Motor neuron (in vitro differentiated cells): ENCODE measurements at regions not wholly inside any gene's neighbourhood (a gene's known extent, or its start where the extent isn't known, plus 50 kb on each side); places are given as distances from the start of the nearest gene placed in this dataset.

ENCODE experiments used
- ATAC-seq, 8 experiments: fragments of 200-7000 bp; cut with Tn5 transposase; replicated peaks in 6 of 8; 2 replicates each; pipeline ENCODE4 v1.8.0; 2021; ENCODE audit warnings: mild to moderate bottlenecking in 8 of 8, moderate library complexity in 8 of 8
- H3K27ac ChIP-seq, 2 donors: fragments of 250-450 bp; sonication (Bioruptor Pico); 2 replicates each; pipeline ENCODE4 v1.9.0; 2021; ENCODE audit warnings: antibody characterized with exemption in 2 of 2, mild to moderate bottlenecking in 2 of 2, moderate library complexity in 1 of 2
- H3K4me1 ChIP-seq, 2 donors: fragments of 250-450 bp; sonication (Bioruptor Pico); replicated peaks in 1 of 2; 2 replicates each; pipeline ENCODE4 v1.6.1; 2021; ENCODE audit warnings: antibody characterized with exemption in 2 of 2, mild to moderate bottlenecking in 2 of 2, moderate library complexity in 1 of 2
- H3K4me3 ChIP-seq, 5 donors: fragments of 250-450 bp; sonication (Bioruptor Pico); 2 replicates each; pipeline ENCODE4 v1.9.0; 2021; ENCODE audit warnings: antibody characterized with exemption in 5 of 5, mild to moderate bottlenecking in 5 of 5, moderate library complexity in 4 of 5
- WGBS, 10 experiments: fragments of 450-650 bp; shearing (Covaris generic); methylation state at CpG; one replicate each; pipeline ENCODE4 v1.0.0; 2022; 5-methylcytosine and 5-hydroxymethylcytosine counted together
- in situ Hi-C, 9 experiments: fragments of 400-800 bp; cut with MboI; loops; one replicate each; pipeline ENCODE4 v1.15.0; 2021; ENCODE audit warnings: low sequenced_read_pairs in 9 of 9, low pct_unique_long_range_greater_than_20kb in 2 of 9; ENCODE audit not compliant: unreplicated experiment in 9 of 9

DNA sequence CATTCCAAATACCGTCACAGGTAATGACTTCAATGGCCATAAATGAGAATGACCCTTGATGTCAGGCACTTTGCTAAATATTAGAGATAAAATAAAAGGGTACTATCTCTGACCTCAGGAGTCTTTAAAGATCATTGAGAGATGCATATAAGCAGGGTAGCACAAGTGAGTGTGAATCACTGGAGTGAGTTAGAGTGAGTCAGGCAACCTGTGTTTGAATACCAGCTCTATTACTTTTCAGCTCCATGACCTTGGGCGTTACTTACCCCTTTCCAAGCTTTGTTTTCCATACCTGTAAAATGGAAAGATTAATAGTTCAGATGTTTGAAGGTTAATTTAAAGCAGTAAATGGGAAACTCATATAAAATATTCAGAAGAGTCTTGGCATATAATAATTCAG, 1058.0 kb upstream of the ADGRL4 start:
- Histone ChIP-seq H3K4me3 (no peak overlapping the region), H3K27ac (no peak overlapping the region), H3K4me1 (peaks cover 0 to 8% of the 10 kb centered on the region in 2 donors)
- in situ Hi-C loops, result no loop called here
- no peak for ATAC-seq
- 38 to 100% (median 89%) methylated on average over 1 to 2 of the region's 2 CpGs; no CpG with 5 or more reads in 1 of the 10 experiments for WGBS, 10 experiments

DNA sequence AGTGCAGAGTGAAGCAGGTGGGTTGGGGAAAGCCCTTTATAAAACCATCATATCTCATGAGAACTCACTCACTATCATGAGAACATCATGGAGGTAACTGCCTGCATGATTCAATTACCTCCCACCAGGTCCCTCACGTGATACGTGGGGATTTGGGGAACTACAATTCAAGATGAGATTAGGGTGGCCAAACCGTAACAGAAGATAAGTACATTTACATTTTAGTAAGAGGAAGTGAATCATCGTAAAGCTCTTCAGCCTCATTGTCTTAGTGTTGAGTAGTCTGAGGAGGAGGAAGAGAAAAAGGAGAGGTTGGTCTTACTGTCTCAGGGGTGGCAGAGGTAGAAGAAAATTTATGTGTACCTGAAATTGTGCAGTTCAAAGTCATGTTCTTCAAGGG, 1053.4 kb upstream of the ADGRL4 start:
- Histone ChIP-seq H3K27ac (no peak overlapping the region), H3K4me3 (no peak overlapping the region), H3K4me1 (no peaks in the 10 kb centered on the region)
- WGBS, 10 experiments, result 50 to 100% (median 90%) methylated on average over 1 to 4 of the region's 4 CpGs; no CpG with 5 or more reads in 1 of the 10 experiments
- no peak for ATAC-seq
- in situ Hi-C loops, result no loop called here

DNA sequence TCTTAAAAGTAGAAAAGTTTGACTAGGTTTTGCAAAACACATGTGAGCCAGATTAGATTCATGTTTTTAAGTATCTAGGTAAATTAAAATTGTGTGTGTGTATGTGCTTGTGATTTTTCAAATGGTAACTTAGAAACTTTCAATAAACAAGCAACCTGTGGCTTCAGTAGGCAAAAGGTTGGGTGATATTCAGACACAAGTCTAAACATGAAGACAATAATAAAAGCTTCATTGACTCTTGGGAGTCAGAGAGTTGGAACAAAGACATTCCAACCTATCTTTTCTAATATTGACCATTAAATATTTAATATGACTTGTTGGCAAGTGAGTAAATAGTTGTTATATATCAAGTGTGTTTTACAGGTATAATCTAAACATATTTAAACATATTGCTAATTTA, 1049.6 kb upstream of the ADGRL4 start:
- no peak for ATAC-seq
- no peaks in the 10 kb centered on the region for H3K4me1 ChIP-seq

DNA sequence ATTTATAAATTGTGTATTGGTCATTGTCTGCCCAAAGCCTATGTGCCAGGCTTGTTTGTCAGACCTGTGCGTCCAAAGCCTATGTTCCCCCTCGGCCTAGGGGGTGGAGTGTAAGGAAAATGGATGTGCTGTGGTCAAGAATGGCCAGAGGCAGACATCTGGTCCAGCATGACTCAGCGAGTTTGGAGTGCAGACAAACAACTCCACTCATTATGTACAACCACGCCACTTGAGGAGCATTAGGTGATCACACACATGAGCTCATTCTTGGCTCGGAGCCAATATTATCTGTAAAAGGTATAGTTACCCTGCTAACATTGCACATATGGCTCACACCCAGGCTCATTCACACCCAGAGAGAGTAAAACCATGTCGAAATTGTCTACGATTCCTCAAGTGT, 1047.6 kb upstream of the ADGRL4 start:
- Histone ChIP-seq H3K4me1 (no peaks in the 10 kb centered on the region), H3K27ac (no peak overlapping the region), H3K4me3 (no peak overlapping the region)
- 48 to 100% (median 82%) methylated on average over 4 to 6 of the region's 7 CpGs; no CpG with 5 or more reads in 2 of the 10 experiments for WGBS, 10 experiments
- in situ Hi-C loops, result no loop called here
- ATAC-seq, result peak; percentile 43 to 100 (median 85)

More for the DNA sequence above, 1049.6 kb upstream of the ADGRL4 start:
- H3K27ac ChIP-seq, result no peak overlapping the region
- H3K4me3 ChIP-seq, result no peak overlapping the region
- in situ Hi-C loops, result no loop called here

DNA sequence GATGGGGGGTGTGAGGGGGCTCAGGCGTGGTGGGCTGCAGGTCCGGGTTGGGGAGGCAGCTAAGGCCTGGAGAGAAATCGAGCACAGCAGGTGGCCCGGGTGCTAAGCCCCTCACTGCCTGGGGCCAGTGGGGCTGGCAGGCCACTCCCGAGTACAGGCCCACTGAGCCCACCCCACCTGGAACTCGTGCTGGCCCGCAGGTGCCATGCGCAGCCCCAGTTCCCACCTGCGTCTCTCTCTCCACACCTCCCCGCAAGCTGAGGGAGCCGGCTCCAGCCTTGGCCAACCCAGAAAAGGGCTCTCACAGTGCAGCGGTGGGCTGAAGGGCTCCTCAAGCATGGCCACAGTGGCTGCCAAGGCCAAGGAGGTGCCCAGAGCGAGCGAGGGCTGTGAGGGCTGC, 1047.1 kb upstream of the ADGRL4 start:
- Histone ChIP-seq H3K27ac (no peak overlapping the region), H3K4me3 (no peak overlapping the region), H3K4me1 (no peaks in the 10 kb centered on the region)
- in situ Hi-C loops, result no loop called here
- 70 to 100% (median 100%) methylated on average over 1 to 2 of the region's 14 CpGs; no CpG with 5 or more reads in 7 of the 10 experiments for WGBS, 10 experiments
- peak in 1 of 8 experiments; percentile 5 for ATAC-seq

DNA sequence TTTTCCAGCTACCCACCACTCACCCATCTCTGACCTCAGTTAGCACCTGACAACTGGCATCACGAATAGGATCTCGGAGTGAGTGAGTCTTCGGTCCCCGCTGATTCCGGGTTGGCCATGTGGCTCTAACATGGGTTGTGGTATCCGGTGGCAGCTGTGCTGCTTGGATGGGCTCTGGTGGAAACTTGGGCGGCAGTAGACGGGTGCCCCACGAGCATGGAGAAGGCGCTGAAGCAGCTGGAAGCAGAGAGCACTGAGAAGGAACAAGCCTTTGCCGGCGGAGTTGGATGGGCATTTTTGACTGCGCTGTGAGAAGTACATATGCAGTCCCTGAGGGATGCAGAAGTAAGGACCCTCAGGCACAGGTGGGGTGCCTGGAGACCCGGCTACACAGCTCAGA, 1044.0 kb upstream of the ADGRL4 start:
- no peak for ATAC-seq
- Histone ChIP-seq H3K4me3 (no peak overlapping the region), H3K4me1 (no peaks in the 10 kb centered on the region), H3K27ac (no peak overlapping the region)
- in situ Hi-C loops, result no loop called here
- WGBS, 10 experiments, result 0 to 100% (median 87%) methylated on average over 1 to 12 of the region's 14 CpGs; no CpG with 5 or more reads in 6 of the 10 experiments

DNA sequence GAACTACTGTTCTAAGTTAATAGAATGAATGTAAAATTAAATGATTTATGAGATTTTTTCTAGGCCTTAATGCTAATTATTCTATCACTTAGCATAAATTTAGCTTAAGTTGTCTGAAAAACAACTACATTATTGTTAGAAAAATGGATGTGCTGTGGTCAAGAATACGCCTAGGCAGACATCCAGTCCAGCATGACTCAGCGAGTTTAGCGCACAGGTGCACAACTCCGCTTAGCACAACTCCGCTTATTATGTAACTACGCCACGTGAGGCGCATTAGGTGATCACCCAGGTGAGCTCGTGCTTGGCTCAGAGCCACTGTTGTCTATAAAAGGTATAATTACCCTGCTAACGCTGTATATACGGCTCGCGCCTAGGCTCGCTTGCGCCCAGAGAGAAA, 1043.6 kb upstream of the ADGRL4 start:
- Histone ChIP-seq H3K27ac (no peak overlapping the region), H3K4me3 (no peak overlapping the region), H3K4me1 (no peaks in the 10 kb centered on the region)
- WGBS, 10 experiments, result 60 to 100% (median 95%) methylated on average over 1 to 15 of the region's 15 CpGs; no CpG with 5 or more reads in 3 of the 10 experiments
- in situ Hi-C loops, result no loop called here
- ATAC-seq, result no peak

DNA sequence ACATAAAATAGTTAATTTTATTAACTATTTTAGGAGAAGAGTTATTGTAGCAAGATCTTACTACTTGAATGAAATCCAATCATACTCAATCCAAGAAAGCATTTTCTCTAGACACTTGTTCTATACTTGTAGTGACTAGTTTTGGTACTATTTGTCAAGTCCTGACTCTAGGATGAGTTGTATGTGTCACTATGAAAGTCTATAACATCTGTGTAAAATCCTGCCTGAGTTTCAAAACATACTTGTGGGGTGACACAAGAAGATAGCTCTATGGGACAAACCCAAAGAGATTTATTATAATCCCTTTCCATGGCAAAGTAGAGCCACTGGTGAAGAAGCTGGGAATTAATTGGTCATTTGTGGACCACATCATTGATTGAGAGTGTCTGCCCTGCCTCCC, 1042.2 kb upstream of the ADGRL4 start:
- ATAC-seq, result no peak
- H3K4me3 ChIP-seq, result no peak overlapping the region
- in situ Hi-C loops, result no loop called here
- H3K4me1 ChIP-seq, result no peaks in the 10 kb centered on the region
- no peak overlapping the region for H3K27ac ChIP-seq

DNA sequence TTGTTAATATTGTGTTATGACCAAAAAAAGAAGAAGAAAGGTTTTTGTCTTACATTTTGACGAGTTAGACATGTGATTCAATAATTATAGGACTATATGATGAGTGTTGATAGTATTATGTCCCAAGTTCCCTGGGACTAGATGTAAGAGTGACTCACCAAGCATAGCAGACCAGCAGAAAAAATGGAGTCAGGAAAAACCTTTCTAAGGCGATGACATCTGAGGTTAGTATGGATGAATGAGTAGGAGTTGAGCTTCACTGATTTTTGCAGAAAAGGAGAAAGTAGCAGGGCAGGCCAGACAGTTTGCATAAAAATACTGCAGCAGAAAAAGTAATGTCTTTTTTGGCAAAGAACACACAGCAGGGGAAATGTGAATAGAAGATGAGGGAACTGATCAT, 1041.3 kb upstream of the ADGRL4 start:
- no peaks in the 10 kb centered on the region for H3K4me1 ChIP-seq
- in situ Hi-C loops, result no loop called here
- 25 to 100% (median 91%) methylated on average over 1 to 2 of the region's 2 CpGs; no CpG with 5 or more reads in 1 of the 10 experiments for WGBS, 10 experiments
- no peak overlapping the region for H3K4me3 ChIP-seq
- peak in 5 of 8 experiments; percentile 43 to 87 (median 50) for ATAC-seq
- no peak overlapping the region for H3K27ac ChIP-seq

DNA sequence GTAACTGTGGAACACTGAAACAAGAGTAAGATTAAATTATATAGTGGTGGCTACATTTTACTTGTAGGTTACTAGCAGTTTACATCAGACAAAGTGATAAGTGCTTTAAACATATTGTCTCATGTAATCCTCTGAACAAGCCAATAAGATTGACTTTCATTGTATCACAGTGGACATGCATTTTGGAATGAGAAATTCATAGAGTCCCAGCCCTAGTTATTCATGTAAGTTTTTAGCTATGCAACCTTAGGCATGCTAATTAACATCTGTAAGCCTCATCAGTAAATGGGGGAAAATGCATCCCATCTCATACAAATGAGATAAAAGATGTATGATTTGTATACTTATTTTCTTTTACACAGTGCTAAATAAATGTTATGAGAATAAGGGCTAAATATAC, 1038.1 kb upstream of the ADGRL4 start:
- in situ Hi-C loops, result no loop called here
- no peak overlapping the region for H3K27ac ChIP-seq
- no peak overlapping the region for H3K4me3 ChIP-seq
- ATAC-seq, result peak in 2 of 8 experiments; percentile 64 to 88
- H3K4me1 ChIP-seq, result no peaks in the 10 kb centered on the region

DNA sequence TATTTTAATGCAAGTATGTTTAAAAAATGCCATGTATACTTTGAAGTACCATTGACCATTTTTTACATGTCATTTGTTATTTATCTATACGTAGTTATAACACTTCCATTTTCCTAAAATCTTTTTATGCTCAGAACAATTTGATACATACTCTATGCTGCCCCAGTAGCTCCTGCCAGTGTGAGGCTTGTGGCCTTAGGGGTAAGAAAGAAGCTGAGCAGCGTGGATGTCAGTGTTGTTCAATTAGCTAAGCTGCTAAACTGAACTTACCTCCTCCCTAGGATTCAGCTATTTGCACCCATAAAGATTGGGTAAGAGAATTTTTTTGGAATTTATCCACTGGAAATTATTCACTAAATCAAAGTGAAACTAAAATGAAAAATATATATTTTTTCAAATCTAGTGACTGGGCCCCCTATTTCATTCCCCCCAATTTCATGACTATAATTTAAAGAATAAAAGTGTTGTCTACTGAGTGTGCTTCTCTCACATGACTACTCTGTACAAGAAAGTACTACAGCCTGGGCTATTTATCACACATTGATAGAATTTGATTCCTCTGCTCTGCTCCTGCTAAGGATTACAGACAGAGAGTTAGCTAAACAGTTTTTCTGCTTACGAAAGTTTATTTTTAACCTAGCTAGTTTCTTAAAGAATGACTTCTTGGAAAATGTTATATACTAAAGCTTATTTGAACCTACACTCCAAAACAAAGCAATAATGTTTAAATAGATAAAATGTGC, 1030.3 kb upstream of the ADGRL4 start:
- WGBS, 10 experiments, result 20 to 97% (median 82%) methylated on average over 2 to 3 of the region's 3 CpGs
- ATAC-seq, result no peak
- H3K27ac ChIP-seq, result no peak overlapping the region
- no peaks in the 10 kb centered on the region for H3K4me1 ChIP-seq
- no peak overlapping the region for H3K4me3 ChIP-seq
- in situ Hi-C loops, result no loop called here

DNA sequence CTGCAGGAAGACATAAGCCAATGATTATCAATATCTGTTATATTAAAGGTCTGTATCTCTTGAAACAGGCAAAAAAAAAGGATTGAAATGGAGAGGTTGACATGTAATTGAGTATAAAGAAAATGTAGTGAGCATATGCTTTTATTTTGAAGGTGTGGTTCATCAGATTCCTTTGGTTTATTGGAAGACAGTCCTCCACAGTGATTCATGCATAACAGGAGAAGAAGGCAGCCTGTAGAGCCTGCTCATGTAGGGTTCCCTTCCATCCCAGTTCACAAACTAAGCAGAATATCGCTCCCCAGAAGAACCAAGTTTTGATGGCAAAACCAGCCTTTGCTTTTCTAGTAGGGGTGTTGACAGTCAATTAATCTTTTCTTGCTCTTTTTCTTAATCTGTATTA, 1016.8 kb upstream of the ADGRL4 start:
- no peak overlapping the region for H3K4me3 ChIP-seq
- in situ Hi-C loops, result no loop called here
- peak in 2 of 8 experiments; percentile 63 to 73 for ATAC-seq
- 78 to 100% (median 80%) methylated on average over 1 of the region's 1 CpG; no CpG with 5 or more reads in 3 of the 10 experiments for WGBS, 10 experiments
- H3K27ac ChIP-seq, result no peak overlapping the region
- no peaks in the 10 kb centered on the region for H3K4me1 ChIP-seq

DNA sequence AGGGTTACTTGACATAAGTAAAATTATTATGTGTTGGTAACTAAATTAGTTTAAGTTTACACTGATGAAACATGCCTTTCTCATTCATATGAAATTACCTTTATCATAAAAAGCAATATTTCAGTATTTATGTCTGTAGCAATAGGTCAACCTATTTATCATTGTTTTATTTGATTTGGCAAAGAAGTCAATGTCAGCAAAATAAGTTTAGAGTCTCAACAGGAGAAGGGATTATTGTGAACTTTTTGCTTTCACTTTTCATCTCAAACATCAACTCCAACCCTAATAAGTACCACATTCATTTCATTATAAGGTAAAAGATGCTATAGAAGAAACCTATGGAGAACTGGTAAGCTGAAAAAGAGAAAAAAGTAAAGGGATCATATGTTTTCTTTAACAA, 1015.4 kb upstream of the ADGRL4 start:
- in situ Hi-C loops, result no loop called here
- Histone ChIP-seq H3K4me3 (no peak overlapping the region), H3K27ac (no peak overlapping the region), H3K4me1 (no peaks in the 10 kb centered on the region)
- ATAC-seq, result no peak

DNA sequence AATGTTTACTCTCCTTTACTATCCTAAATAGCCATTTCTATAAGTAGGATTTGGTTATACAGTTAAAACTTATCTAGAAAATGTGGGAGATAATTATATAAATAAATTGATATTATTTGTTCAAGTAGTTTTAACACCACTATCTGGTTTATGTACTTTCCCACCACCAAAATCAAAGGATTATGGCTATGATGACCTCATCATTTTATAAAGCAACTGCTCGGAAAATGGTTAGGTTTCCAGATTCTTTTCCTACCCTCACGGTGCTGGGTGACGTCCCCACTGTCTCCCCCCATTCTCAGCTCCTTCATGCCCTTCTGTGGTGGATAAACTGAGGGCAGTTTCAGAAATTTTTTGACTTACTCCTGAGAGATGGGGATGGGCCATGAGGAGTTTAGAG, 1011.8 kb upstream of the ADGRL4 start:
- 47 to 96% (median 86%) methylated on average over 1 to 3 of the region's 3 CpGs; no CpG with 5 or more reads in 2 of the 10 experiments for WGBS, 10 experiments
- no peak overlapping the region for H3K4me3 ChIP-seq
- H3K4me1 ChIP-seq, result no peaks in the 10 kb centered on the region
- no peak overlapping the region for H3K27ac ChIP-seq
- ATAC-seq, result no peak
- in situ Hi-C loops, result no loop called here
